Endothelial cell (in vitro differentiated cells): ENCODE measurements at regions not wholly inside any gene's neighbourhood (a gene's known extent, or its start where the extent isn't known, plus 50 kb on each side); places are given as distances from the start of the nearest gene placed in this dataset.
"Not testable (repeated sequence)": the region's sequence is repeated elsewhere in the genome, so short reads cannot be mapped to it uniquely, and the experiment has no call there.

ENCODE experiments used
- DNase-seq: peaks from one replicate; pipeline ENCODE4 v3.0.0; 2021; ENCODE audit warnings: low spot score
- H3K27ac Mint-ChIP-seq: one replicate; pipeline ENCODE4 v1.8.0; 2021; ENCODE audit warnings: mixed read lengths, inconsistent platforms; ENCODE audit not compliant: unreplicated experiment
- H3K27me3 Mint-ChIP-seq: one replicate; pipeline ENCODE4 v1.8.0; 2021; ENCODE audit warnings: mild to moderate bottlenecking, moderate library complexity, mixed read lengths, inconsistent platforms; ENCODE audit not compliant: unreplicated experiment
- H3K36me3 Mint-ChIP-seq: one replicate; pipeline ENCODE4 v1.8.0; 2021; ENCODE audit warnings: mild to moderate bottlenecking, low read depth, mixed read lengths, inconsistent platforms; ENCODE audit not compliant: unreplicated experiment
- H3K4me1 Mint-ChIP-seq: one replicate; pipeline ENCODE4 v1.8.0; 2021; ENCODE audit warnings: mild to moderate bottlenecking, mixed read lengths, inconsistent platforms; ENCODE audit not compliant: unreplicated experiment
- H3K4me3 Mint-ChIP-seq: one replicate; pipeline ENCODE4 v1.8.0; 2021; ENCODE audit warnings: mild to moderate bottlenecking, mixed read lengths, inconsistent platforms; ENCODE audit not compliant: unreplicated experiment
- H3K9me3 Mint-ChIP-seq: one replicate; pipeline ENCODE4 v1.8.0; 2021; ENCODE audit warnings: mixed read lengths, inconsistent platforms; ENCODE audit not compliant: unreplicated experiment
- CTCF ChIP-seq: fragments of 200-600 bp; sonication (generic); IDR thresholded peaks from one replicate; pipeline ENCODE4 v1.5.0; 2021; ENCODE audit warnings: antibody characterized with exemption; ENCODE audit not compliant: unreplicated experiment

- Mint-ChIP-seq H3K27ac (no peak overlapping the region), H3K36me3 (no peaks in the 10 kb centered on the region), H3K27me3 (no peaks in the 10 kb centered on the region), H3K4me3 (no peak overlapping the region), H3K9me3 (no peaks in the 10 kb centered on the region), H3K4me1 (no peaks in the 10 kb centered on the region)
- no peak for TF ChIP-seq CTCF
- DNase-seq = no peak
Measured at GRCh38 chr4:63085091-63085490, 1324.2 kb downstream of the TECRL start.

GRCh38 chr4:63080934-63081333, 1328.3 kb downstream of the TECRL start:
- no peaks in the 10 kb centered on the region for H3K27me3 Mint-ChIP-seq
- no peak for TF ChIP-seq CTCF
- no peaks in the 10 kb centered on the region for H3K4me1 Mint-ChIP-seq
- peaks cover 3% of the 10 kb centered on the region for H3K9me3 Mint-ChIP-seq
- H3K36me3 Mint-ChIP-seq = no peaks in the 10 kb centered on the region
- DNase-seq = no peak
- H3K27ac Mint-ChIP-seq = no peak overlapping the region
- no peak overlapping the region for H3K4me3 Mint-ChIP-seq

GRCh38 chr4:63063760-63064159, 1345.5 kb downstream of the TECRL start:
- H3K4me1 Mint-ChIP-seq = no peaks in the 10 kb centered on the region

GRCh38 chr4:63062891-63063290, 1346.4 kb downstream of the TECRL start:
- H3K36me3 Mint-ChIP-seq, H3K4me1 Mint-ChIP-seq: not testable (repeated sequence)

More at GRCh38 chr4:63063760-63064159, 1345.5 kb downstream of the TECRL start:
- H3K36me3 Mint-ChIP-seq = no peaks in the 10 kb centered on the region
- no peak overlapping the region for H3K4me3 Mint-ChIP-seq
- peaks cover 2% of the 10 kb centered on the region for H3K27me3 Mint-ChIP-seq
- TF ChIP-seq CTCF = no peak
- no peaks in the 10 kb centered on the region for H3K9me3 Mint-ChIP-seq
- H3K27ac Mint-ChIP-seq = no peak overlapping the region
- DNase-seq = no peak

GRCh38 chr4:63049726-63050125, 1359.5 kb downstream of the TECRL start:
- Mint-ChIP-seq H3K4me3 (no peak overlapping the region), H3K27me3 (peaks cover 2% of the 10 kb centered on the region), H3K9me3 (no peaks in the 10 kb centered on the region), H3K27ac (no peak overlapping the region), H3K36me3 (no peaks in the 10 kb centered on the region), H3K4me1 (no peaks in the 10 kb centered on the region)
- TF ChIP-seq CTCF = no peak
- DNase-seq = no peak

More at GRCh38 chr4:63062891-63063290, 1346.4 kb downstream of the TECRL start:
- not testable (repeated sequence) for H3K4me3 Mint-ChIP-seq, H3K27ac Mint-ChIP-seq, H3K27me3 Mint-ChIP-seq, DNase-seq, H3K9me3 Mint-ChIP-seq

- Mint-ChIP-seq H3K27me3 (peaks cover 2% of the 10 kb centered on the region), H3K36me3 (no peaks in the 10 kb centered on the region), H3K4me1 (no peaks in the 10 kb centered on the region), H3K9me3 (no peaks in the 10 kb centered on the region), H3K4me3 (no peak overlapping the region), H3K27ac (no peak overlapping the region)
- TF ChIP-seq CTCF = no peak
- DNase-seq = no peak
Measured at GRCh38 chr4:63049278-63049677, 1360.0 kb downstream of the TECRL start.
